ENCODE measurements at regions not wholly inside any gene's neighbourhood (a gene's known extent, or its start where the extent isn't known, plus 50 kb on each side); places are given as distances from the start of the nearest gene placed in this dataset.

DNA sequence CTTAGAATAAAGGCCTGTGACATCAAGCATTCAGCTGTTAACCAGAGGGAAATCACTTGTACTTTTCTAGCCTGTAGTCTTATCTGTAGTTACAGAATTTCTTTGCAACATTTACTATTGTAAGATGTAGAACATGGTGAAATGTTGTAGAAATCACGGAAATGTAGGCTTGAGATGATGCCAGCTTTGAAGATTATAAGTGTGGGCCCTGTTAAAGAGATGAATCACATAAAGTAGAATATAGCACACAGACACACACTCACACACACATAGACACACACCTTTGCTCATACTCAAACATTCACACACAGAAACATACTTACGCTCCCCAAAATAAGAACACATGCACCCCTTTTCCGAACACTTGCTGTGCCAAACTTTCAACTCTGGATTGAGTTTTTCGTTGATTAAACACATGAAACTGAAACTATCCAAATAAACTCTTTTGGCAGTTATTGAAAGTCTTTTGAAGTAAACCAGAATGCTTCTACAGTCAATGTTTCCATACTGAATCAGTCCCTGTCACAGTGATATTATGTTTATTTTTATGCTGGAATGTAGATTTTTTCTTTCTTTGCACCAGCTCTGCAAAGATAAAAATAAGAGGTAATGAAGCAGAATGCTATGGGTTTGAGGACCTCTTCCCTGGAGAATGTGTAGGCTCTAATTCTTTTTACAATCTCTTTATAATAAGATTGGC, 230.3 kb upstream of the MEOX2 start:
- H3K27ac ChIP-seq, result peak overlapping the region in 2 of 10 donors; percentile 26 to 34
- no peaks in the 10 kb centered on the region for H3K36me3 ChIP-seq
- intact Hi-C loops (cut with DNase I), result no loop called here
- no peaks in the 10 kb centered on the region for H3K9me3 ChIP-seq
- no peak overlapping the region for H3K4me3 ChIP-seq
- TF ChIP-seq, protein P1, sequence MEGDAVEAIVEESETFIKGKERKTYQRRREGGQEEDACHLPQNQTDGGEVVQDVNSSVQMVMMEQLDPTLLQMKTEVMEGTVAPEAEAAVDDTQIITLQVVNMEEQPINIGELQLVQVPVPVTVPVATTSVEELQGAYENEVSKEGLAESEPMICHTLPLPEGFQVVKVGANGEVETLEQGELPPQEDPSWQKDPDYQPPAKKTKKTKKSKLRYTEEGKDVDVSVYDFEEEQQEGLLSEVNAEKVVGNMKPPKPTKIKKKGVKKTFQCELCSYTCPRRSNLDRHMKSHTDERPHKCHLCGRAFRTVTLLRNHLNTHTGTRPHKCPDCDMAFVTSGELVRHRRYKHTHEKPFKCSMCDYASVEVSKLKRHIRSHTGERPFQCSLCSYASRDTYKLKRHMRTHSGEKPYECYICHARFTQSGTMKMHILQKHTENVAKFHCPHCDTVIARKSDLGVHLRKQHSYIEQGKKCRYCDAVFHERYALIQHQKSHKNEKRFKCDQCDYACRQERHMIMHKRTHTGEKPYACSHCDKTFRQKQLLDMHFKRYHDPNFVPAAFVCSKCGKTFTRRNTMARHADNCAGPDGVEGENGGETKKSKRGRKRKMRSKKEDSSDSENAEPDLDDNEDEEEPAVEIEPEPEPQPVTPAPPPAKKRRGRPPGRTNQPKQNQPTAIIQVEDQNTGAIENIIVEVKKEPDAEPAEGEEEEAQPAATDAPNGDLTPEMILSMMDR (IDR thresholded peaks at IDR 0.05), result no peak
- DNase-seq (no peak), ATAC-seq (peak in 1 of 8 donors; percentile 17)
- H3K27me3 ChIP-seq, result no peaks in the 10 kb centered on the region
- WGBS, 2 donors, result 70 to 81% methylated on average over 4 of the region's 4 CpGs
- peaks cover 0 to 18% (median 3%) of the 10 kb centered on the region in 9 donors for H3K4me1 ChIP-seq

DNA sequence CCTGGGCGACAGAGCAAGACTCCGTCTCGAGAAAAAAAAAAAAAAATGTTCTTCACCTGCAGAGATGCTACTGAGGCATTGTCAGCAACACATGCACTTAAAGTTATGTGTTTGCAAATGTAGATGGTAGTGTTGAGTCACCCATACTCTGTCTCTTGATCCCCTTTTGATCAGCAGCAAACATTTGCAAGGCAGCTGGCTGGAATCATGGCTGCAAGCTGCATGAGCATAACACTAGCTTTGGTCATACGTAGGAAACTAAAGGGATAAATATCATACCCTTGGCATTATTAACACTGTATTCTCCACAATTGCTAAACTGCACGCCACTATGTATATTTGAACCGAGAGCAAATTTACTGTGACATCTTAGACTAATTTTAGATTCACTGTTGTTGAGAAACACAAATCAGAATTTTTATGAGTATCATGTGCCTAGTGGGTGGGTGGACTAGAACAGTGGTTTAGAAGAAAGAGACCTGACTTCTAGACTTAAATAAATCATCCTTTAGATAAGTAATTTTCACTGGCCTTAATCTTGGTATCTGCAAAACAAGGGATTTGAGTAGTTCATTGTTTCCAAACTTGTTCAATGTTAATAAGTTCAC, 229.3 kb upstream of the MEOX2 start:
- intact Hi-C loops (cut with DNase I), result no loop called here
- TF ChIP-seq, protein P1 (IDR thresholded peaks at IDR 0.05), result no peak
- Histone ChIP-seq H3K9me3 (no peaks in the 10 kb centered on the region), H3K27me3 (no peaks in the 10 kb centered on the region), H3K36me3 (no peaks in the 10 kb centered on the region), H3K4me3 (no peak overlapping the region), H3K27ac (no peak overlapping the region), H3K4me1 (peaks cover 0 to 18% (median 3%) of the 10 kb centered on the region in 9 donors)
- ATAC-seq, result no peak
- WGBS, 2 donors, result 86 to 95% methylated on average over 6 of the region's 6 CpGs
- DNase-seq, result no peak

DNA sequence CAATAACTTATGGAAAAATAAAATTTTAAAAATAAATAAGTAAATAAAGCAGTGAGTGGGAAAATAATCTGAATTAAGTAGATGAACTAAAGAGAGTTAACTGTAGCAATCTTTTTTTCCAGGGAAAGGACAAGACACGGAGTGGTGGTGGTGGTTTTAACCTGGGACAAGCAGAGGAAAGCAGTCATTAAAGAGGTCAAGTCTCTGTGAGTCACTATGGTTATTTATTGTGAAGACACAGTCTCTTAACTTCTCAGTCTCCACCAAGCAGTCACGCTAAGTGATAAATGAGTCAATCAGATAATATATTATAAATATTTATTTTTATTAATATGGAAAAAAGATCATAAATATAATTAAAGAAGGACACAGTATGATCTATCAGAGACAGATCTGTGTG, 228.1 kb upstream of the MEOX2 start:
- Histone ChIP-seq H3K27ac (no peak overlapping the region), H3K36me3 (no peaks in the 10 kb centered on the region), H3K4me3 (no peak overlapping the region), H3K4me1 (peaks cover 0 to 18% (median 3%) of the 10 kb centered on the region in 9 donors), H3K27me3 (no peaks in the 10 kb centered on the region), H3K9me3 (no peaks in the 10 kb centered on the region)
- TF ChIP-seq, protein P1 (IDR thresholded peaks at IDR 0.05), result no peak
- ATAC-seq, result no peak
- intact Hi-C loops (cut with DNase I), result no loop called here
- no peak for DNase-seq
- WGBS, 2 donors, result 93 to 98% methylated on average over 2 of the region's 2 CpGs

DNA sequence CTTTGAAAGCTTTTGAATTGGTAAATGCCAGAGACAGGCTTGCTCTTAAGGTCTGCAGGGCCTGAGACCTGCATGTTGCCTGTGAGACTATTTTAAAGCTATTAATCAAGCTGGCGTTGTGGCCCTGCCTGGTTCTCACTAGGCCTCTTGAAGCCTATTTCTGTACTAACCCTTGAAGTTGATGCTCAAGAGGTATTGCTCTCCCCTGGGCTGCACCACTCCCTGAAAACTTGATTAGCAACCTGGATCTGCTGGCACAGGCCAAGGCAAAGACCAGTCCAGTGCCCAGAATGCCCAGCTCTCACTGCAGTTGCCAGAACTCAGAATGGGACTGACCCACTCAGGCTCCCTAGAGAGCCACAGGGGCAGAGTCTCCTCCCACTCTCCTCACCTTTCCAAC, 220.0 kb upstream of the MEOX2 start:
- TF ChIP-seq, protein P1 (IDR thresholded peaks at IDR 0.05), result no peak
- ATAC-seq (peak in 5 of 8 donors; percentile 30 to 76 (median 59)), DNase-seq (peak in 1 of 2 donors; percentile 13)
- Histone ChIP-seq H3K27me3 (no peaks in the 10 kb centered on the region), H3K9me3 (no peaks in the 10 kb centered on the region), H3K4me3 (no peak overlapping the region), H3K4me1 (peaks cover 0 to 12% (median 4%) of the 10 kb centered on the region in 9 donors), H3K27ac (peak overlapping the region in 1 of 10 donors; percentile 27), H3K36me3 (no peaks in the 10 kb centered on the region)
- intact Hi-C loops (cut with DNase I), result no loop called here
- 55 to 76% methylated on average over 1 of the region's 1 CpG for WGBS, 2 donors

Data from heart right ventricle (tissue), 16 donors.